ENCODE measurements at regions not wholly inside any gene's neighbourhood (a gene's known extent, or its start where the extent isn't known, plus 50 kb on each side); places are given as distances from the start of the nearest gene placed in this dataset.

DNA sequence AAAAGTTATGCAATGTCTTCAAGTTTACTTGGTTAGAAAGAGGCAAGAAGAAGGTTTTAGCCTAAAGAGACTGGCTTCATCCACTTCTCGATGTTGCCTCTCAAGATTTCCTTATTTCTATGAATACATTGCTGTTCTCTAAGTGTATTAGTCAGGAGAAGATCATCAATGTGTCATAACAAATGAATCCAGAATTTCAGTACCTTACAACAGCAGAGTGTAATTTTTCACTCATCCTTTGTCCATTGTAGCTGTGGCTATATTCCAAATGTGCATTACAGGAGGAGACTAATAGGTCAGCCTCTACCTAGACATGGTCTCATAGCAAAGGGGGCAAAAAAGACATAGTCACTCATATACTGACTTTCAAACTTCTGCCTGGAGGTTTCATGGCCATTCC lies 579.1 kb downstream of the PRKD1 start:
- Histone ChIP-seq H3K27ac (no peak overlapping the region), H3K36me3 (ENCODE audit: insufficient read depth in 1 of 2, low read depth in 1 of 2) (no peaks in the 10 kb centered on the region), H3K4me1 (no peaks in the 10 kb centered on the region), H3K4me3 (no peak overlapping the region), H3K27me3 (ENCODE audit: insufficient read depth in 3 of 3, low read length in 2 of 3) (no peaks in the 10 kb centered on the region), H3K9me3 (no peaks in the 10 kb centered on the region)
- intact Hi-C loops (cut with DNase I) = no loop called here
- TF ChIP-seq, protein P1, sequence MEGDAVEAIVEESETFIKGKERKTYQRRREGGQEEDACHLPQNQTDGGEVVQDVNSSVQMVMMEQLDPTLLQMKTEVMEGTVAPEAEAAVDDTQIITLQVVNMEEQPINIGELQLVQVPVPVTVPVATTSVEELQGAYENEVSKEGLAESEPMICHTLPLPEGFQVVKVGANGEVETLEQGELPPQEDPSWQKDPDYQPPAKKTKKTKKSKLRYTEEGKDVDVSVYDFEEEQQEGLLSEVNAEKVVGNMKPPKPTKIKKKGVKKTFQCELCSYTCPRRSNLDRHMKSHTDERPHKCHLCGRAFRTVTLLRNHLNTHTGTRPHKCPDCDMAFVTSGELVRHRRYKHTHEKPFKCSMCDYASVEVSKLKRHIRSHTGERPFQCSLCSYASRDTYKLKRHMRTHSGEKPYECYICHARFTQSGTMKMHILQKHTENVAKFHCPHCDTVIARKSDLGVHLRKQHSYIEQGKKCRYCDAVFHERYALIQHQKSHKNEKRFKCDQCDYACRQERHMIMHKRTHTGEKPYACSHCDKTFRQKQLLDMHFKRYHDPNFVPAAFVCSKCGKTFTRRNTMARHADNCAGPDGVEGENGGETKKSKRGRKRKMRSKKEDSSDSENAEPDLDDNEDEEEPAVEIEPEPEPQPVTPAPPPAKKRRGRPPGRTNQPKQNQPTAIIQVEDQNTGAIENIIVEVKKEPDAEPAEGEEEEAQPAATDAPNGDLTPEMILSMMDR (IDR thresholded peaks at IDR 0.05) = no peak
- ATAC-seq (no peak), DNase-seq (no peak)
- WGBS, 3 donors = 63 to 74% (median 69%) methylated on average over 1 of the region's 1 CpG

DNA sequence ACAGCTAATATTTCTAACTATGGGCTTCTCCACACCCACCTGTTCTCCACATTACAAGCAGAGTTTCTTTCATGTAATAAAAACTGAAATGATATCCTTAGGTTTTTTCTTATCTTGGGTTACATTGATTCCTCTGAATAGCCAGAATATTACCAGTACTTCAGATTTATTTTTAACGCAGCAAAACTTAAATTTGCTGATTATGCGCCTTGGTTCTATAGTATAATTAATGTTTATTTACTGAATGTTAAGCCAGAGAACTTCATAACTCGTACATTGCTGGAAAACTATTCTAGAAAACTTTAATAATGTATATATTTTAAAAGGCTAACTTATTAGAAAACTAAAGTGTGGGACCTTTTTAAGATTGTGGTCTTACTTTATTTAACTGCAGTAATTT lies 577.2 kb downstream of the PRKD1 start:
- Histone ChIP-seq H3K9me3 (no peaks in the 10 kb centered on the region), H3K27me3 (ENCODE audit: insufficient read depth in 3 of 3, low read length in 2 of 3) (no peaks in the 10 kb centered on the region), H3K4me1 (no peaks in the 10 kb centered on the region), H3K4me3 (no peak overlapping the region), H3K27ac (no peak overlapping the region), H3K36me3 (ENCODE audit: insufficient read depth in 1 of 2, low read depth in 1 of 2) (no peaks in the 10 kb centered on the region)
- 68 to 77% (median 69%) methylated on average over 3 of the region's 3 CpGs for WGBS, 3 donors
- TF ChIP-seq, protein P1 (IDR thresholded peaks at IDR 0.05) = no peak
- intact Hi-C loops (cut with DNase I) = no loop called here
- no peak for DNase-seq
- ATAC-seq = no peak

DNA sequence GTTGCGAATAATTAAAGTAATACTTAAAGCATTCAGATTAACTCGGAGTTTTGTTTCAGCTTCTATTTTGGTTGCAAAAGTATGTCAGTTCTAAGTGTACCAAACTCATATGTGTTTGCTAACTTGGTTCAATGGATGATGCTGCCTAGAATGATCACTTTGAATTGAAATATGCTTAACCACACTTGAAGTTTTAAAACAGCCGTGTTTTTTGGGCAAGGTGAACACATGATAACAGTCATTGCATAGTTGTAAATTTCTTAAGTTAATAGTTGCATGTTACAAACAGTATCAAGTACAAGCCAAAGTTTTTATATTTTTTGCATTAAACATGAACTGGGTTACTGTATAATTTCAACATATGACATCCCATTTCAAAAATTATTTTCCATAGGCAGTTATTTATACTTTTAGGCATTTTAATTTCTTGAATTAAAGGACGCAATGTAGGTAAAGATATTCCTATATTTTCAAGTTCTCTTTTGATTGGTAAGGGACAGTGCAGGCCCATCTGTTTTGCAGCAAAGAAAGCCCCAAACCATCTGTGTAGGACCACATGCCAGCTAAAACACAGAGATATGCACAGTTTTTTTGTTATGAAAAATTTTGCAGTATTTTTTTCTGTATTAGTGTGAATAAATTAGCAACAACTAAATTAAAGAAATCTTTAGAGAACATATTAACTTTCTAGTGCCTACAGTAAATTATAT lies 575.5 kb downstream of the PRKD1 start:
- WGBS, 3 donors = 80 to 87% (median 85%) methylated on average over 4 of the region's 4 CpGs
- Histone ChIP-seq H3K27ac (no peak overlapping the region), H3K4me1 (no peaks in the 10 kb centered on the region), H3K27me3 (ENCODE audit: insufficient read depth in 3 of 3, low read length in 2 of 3) (no peaks in the 10 kb centered on the region), H3K9me3 (no peaks in the 10 kb centered on the region), H3K36me3 (ENCODE audit: insufficient read depth in 1 of 2, low read depth in 1 of 2) (no peaks in the 10 kb centered on the region), H3K4me3 (no peak overlapping the region)
- ATAC-seq (no peak), DNase-seq (no peak)
- TF ChIP-seq, protein P1 (IDR thresholded peaks at IDR 0.05) = no peak
- intact Hi-C loops (cut with DNase I) = no loop called here

DNA sequence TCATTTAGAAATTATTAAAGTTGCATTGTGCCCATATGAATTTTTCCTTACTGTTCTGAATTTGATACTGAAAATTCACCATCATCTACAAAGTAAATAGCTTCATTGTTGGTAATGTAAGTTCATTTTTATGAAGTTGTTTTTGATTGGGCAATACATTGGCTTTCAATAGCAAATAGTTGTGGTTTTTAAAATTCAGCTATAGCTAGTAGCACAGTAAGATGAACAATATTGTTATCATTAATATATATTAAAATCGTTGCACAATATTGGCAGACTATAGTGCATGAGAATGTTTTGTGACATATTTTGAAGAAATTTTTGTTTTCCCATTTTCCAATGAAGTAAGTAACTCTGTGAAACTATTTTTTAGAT lies 575.0 kb downstream of the PRKD1 start:
- intact Hi-C loops (cut with DNase I) = no loop called here
- H3K27me3 ChIP-seq (ENCODE audit: insufficient read depth in 3 of 3, low read length in 2 of 3) = no peaks in the 10 kb centered on the region
- H3K36me3 ChIP-seq (ENCODE audit: insufficient read depth in 1 of 2, low read depth in 1 of 2) = no peaks in the 10 kb centered on the region
- no peak for DNase-seq
- no peak overlapping the region for H3K27ac ChIP-seq
- TF ChIP-seq, protein P1 (IDR thresholded peaks at IDR 0.05) = no peak
- WGBS, 3 donors = 84 to 88% (median 87%) methylated on average over 1 of the region's 1 CpG
- H3K9me3 ChIP-seq = no peaks in the 10 kb centered on the region
- H3K4me3 ChIP-seq = no peak overlapping the region
- ATAC-seq = no peak
- H3K4me1 ChIP-seq = no peaks in the 10 kb centered on the region

DNA sequence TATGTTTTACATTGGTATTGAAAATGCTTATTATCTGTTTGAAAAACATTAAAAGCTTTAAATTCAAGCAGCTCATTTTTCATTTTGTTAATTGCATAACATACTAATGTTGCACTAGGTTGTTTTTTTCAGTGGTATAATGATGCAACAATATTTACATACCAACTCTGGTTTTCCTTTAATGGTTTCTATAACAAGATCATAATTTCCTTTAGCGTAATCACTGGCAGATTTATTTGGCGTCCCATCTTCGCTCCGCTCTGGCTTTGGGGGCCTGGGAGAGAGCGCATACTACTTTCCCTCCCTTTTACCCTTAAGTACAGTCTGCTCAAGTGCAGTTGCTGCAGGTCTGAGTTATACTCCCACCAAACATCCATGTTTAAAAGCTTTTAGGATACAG lies 574.1 kb downstream of the PRKD1 start:
- TF ChIP-seq, protein P1 (IDR thresholded peaks at IDR 0.05) = no peak
- Histone ChIP-seq H3K4me1 (no peaks in the 10 kb centered on the region), H3K36me3 (ENCODE audit: insufficient read depth in 1 of 2, low read depth in 1 of 2) (no peaks in the 10 kb centered on the region), H3K27ac (no peak overlapping the region), H3K4me3 (no peak overlapping the region), H3K9me3 (no peaks in the 10 kb centered on the region), H3K27me3 (ENCODE audit: insufficient read depth in 3 of 3, low read length in 2 of 3) (no peaks in the 10 kb centered on the region)
- 94 to 95% (median 94%) methylated on average over 5 of the region's 5 CpGs for WGBS, 3 donors
- no peak for DNase-seq
- intact Hi-C loops (cut with DNase I) = no loop called here
- ATAC-seq = no peak

Measured in psoas muscle (tissue), 7 donors.